HL-60 (cell line): ENCODE measurements at regions not wholly inside any gene's neighbourhood (a gene's known extent, or its start where the extent isn't known, plus 50 kb on each side); places are given as distances from the start of the nearest gene placed in this dataset.

Source experiments
- CTCF ChIP-seq: IDR thresholded peaks from one replicate; pipeline ENCODE4 v1.5.1; 2011; ENCODE audit warnings: low read length, control low read depth, inconsistent platforms; ENCODE audit not compliant: insufficient read depth
- POLR2AphosphoS5 ChIP-seq: IDR thresholded peaks from 2 replicates; pipeline ENCODE4 v1.6.1; 2012; ENCODE audit warnings: low read depth
- REST ChIP-seq: IDR thresholded peaks from 2 replicates; pipeline ENCODE4 v1.6.1; 2012; ENCODE audit warnings: low read depth; ENCODE audit not compliant: insufficient replicate concordance

GRCh38 chr5:40273936-40274335 is 405.8 kb upstream of the PTGER4 start:
- no peak for TF ChIP-seq CTCF
- TF ChIP-seq REST, result no peak
- no peak for TF ChIP-seq POLR2AphosphoS5
